Sigmoid colon (tissue), 4 donors: ENCODE measurements at regions not wholly inside any gene's neighbourhood (a gene's known extent, or its start where the extent isn't known, plus 50 kb on each side); places are given as distances from the start of the nearest gene placed in this dataset.

Experiments
- POLR2A ChIP-seq, 2 donors: fragments of 450-650 bp; IDR thresholded peaks; one replicate each; pipeline ENCODE4 v1.6.1; 2016; ENCODE audit warnings: antibody characterized with exemption in 2 of 2, mild to moderate bottlenecking in 2 of 2, moderate library complexity in 2 of 2
- POLR2AphosphoS5 ChIP-seq, 4 donors: sonication (generic); formaldehyde crosslinking; IDR thresholded peaks; one replicate each; pipeline ENCODE4 v1.6.1; 2017; ENCODE audit warnings: antibody characterized with exemption in 4 of 4
- TF ChIP-seq, protein P1 (sequence below), 4 experiments: fragments of 450-650 bp in 3 of 4; fragments of 200-600 bp in 1 of 4; IDR thresholded peaks; one replicate each; pipeline ENCODE4 v1.5.1; 2016 to 2019; ENCODE audit warnings: antibody characterized with exemption in 4 of 4, mild to moderate bottlenecking in 3 of 4, moderate library complexity in 2 of 4

DNA sequence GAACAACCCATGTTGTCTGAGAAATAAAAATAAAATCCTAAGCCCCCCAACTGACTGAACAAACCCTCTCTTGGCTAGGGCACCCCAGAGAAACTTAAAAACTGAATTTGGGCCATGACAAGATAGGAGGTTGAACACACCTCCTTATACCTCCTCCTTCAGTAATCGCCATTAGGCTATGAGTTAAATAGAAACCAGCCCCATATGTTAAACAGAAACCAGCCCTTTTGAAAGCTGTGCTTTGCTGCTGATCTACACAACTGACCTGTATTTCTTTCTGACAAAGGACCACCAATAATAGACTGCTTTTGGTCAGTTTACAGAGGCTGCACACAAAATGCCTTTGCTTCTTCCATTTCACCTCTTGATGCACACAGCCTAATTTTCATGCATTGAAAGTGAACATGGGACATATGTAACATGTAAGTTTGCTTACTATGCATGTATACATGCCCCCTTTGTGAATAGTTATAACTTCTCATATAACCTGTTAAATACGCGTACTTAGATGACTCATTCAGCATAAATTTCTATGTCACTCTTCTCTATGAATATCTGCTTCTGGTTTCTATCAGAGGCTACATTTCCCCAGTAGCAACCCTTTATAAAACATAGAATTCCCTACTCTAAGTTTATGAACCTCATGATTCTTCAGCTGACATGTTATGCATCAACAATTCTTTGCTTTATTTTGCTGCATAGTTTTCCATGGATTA, 462.9 kb downstream of the COL12A1 start:
- TF ChIP-seq, protein P1, sequence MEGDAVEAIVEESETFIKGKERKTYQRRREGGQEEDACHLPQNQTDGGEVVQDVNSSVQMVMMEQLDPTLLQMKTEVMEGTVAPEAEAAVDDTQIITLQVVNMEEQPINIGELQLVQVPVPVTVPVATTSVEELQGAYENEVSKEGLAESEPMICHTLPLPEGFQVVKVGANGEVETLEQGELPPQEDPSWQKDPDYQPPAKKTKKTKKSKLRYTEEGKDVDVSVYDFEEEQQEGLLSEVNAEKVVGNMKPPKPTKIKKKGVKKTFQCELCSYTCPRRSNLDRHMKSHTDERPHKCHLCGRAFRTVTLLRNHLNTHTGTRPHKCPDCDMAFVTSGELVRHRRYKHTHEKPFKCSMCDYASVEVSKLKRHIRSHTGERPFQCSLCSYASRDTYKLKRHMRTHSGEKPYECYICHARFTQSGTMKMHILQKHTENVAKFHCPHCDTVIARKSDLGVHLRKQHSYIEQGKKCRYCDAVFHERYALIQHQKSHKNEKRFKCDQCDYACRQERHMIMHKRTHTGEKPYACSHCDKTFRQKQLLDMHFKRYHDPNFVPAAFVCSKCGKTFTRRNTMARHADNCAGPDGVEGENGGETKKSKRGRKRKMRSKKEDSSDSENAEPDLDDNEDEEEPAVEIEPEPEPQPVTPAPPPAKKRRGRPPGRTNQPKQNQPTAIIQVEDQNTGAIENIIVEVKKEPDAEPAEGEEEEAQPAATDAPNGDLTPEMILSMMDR (IDR thresholded peaks at IDR 0.05) = no peak
- TF ChIP-seq POLR2AphosphoS5 (IDR thresholded peaks at IDR 0.05) (peak; percentile 23 to 80 (median 57)), POLR2A (IDR thresholded peaks at IDR 0.05) (no peak)
